Cardiac fibroblast (primary cell): ENCODE measurements at regions not wholly inside any gene's neighbourhood (a gene's known extent, or its start where the extent isn't known, plus 50 kb on each side); places are given as distances from the start of the nearest gene placed in this dataset.

Experiments
- DNase-seq, 2 donors: peaks; one replicate each; pipeline versions ENCODE4 v3.0.0 to v3.0.0-alpha.2; 2010; ENCODE audit warnings: low read depth in 2 of 2
- H3K4me3 ChIP-seq, 2 donors: replicated peaks in 1 of 2; 1 replicate in 1 of 2; 2 replicates in 1 of 2; pipeline ENCODE4 v1.5.1; 2011; ENCODE audit warnings: low read depth in 2 of 2, low read length in 2 of 2, mild to moderate bottlenecking in 2 of 2, moderate library complexity in 1 of 2
- CTCF ChIP-seq: IDR thresholded peaks from one replicate; pipeline ENCODE4 v1.5.1; 2011; ENCODE audit warnings: low read depth, mild to moderate bottlenecking, low read length, inconsistent platforms

- no peak overlapping the region for H3K4me3 ChIP-seq
- DNase-seq: no peak
- no peak for TF ChIP-seq CTCF
These were observed 80.8 kb upstream of the FSHB start for GRCh38 chr11:30149998-30150397.

- no peak for DNase-seq
- H3K4me3 ChIP-seq: no peak overlapping the region
- TF ChIP-seq CTCF: no peak
These were observed 80.4 kb upstream of the FSHB start for GRCh38 chr11:30150425-30150824.

- no peak overlapping the region for H3K4me3 ChIP-seq
- TF ChIP-seq CTCF: no peak
- no peak for DNase-seq
These were observed 77.8 kb upstream of the FSHB start for GRCh38 chr11:30153008-30153407.

- TF ChIP-seq CTCF: no peak
- DNase-seq: no peak
- H3K4me3 ChIP-seq: no peak overlapping the region
These were observed 75.4 kb upstream of the FSHB start for GRCh38 chr11:30155428-30155827.

GRCh38 chr11:30159546-30159945, 71.3 kb upstream of the FSHB start:
- no peak for DNase-seq
- no peak for TF ChIP-seq CTCF
- no peak overlapping the region for H3K4me3 ChIP-seq

- no peak for TF ChIP-seq CTCF
- DNase-seq: no peak
- H3K4me3 ChIP-seq: no peak overlapping the region
These were observed 65.2 kb upstream of the FSHB start for GRCh38 chr11:30165652-30166051.

- H3K4me3 ChIP-seq: no peak overlapping the region
- no peak for TF ChIP-seq CTCF
- DNase-seq: no peak
These were observed 59.2 kb upstream of the FSHB start for GRCh38 chr11:30171661-30172060.
